HG03439 (cell line): ENCODE measurements at regions not wholly inside any gene's neighbourhood (a gene's known extent, or its start where the extent isn't known, plus 50 kb on each side); places are given as distances from the start of the nearest gene placed in this dataset.
"Not testable (repeated sequence)": the region's sequence is repeated elsewhere in the genome, so short reads cannot be mapped to it uniquely, and the experiment has no call there.

Source experiments
- ATAC-seq: cut with Tn5 transposase; IDR thresholded peaks from one replicate; pipeline ENCODE4 v1.9.1; 2021; ENCODE audit warnings: mild to moderate bottlenecking, moderate library complexity; ENCODE audit not compliant: unreplicated experiment

DNA sequence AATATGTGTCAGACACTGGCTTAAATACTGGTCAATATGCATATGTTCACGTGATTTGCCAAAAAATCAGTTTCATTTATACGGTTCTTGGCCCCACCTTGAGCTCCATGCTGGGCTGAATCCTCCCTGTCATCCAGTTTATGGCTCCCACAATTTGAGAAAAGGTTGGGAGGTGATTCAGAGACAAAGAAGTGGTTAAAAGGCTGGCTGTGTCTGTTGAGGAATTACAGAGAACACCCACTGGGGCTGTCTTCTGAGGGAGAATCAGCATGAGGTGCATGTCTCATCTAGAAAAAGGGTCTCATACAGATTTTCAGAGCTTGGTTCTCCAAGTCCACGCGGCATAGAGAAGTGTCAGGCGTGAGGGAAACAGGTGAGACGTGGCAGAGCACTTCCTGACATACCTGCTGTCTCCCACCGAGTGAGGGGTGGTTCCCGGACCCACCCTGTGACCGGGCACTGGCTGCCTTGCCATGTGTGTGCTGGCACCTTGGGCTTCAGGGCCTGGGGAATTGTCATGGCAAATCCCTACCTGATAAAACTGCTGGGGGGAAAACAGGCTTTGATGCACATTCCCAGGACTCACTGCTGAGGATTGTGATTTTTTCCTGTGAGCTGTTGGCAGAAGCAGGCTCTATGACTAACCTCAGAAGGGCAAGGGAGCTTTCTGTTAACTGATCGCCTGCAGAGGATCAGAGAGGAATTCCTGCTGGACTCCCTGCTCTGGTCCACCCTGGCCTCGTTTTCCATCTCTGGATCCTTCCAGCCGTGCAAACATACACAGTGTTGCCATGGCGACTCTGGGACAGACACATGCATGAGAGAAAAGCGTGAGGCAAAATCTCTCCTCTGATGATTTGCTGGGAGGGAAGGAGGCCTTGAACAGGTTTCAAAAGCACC lies 223.6 kb downstream of the ADAMTS15 start:
- no peak for ATAC-seq

GRCh38 chr11:130672911-130673310 lies 224.5 kb downstream of the ADAMTS15 start:
- no peak for ATAC-seq

- no peak for ATAC-seq
Measured at GRCh38 chr11:130673698-130674097, 225.3 kb downstream of the ADAMTS15 start.

GRCh38 chr11:130674686-130675308 lies 226.4 kb downstream of the ADAMTS15 start:
- no peak for ATAC-seq

- no peak for ATAC-seq
Measured at GRCh38 chr11:130675371-130675821, 227.0 kb downstream of the ADAMTS15 start.

GRCh38 chr11:130675917-130676316 lies 227.5 kb downstream of the ADAMTS15 start:
- ATAC-seq = no peak

DNA sequence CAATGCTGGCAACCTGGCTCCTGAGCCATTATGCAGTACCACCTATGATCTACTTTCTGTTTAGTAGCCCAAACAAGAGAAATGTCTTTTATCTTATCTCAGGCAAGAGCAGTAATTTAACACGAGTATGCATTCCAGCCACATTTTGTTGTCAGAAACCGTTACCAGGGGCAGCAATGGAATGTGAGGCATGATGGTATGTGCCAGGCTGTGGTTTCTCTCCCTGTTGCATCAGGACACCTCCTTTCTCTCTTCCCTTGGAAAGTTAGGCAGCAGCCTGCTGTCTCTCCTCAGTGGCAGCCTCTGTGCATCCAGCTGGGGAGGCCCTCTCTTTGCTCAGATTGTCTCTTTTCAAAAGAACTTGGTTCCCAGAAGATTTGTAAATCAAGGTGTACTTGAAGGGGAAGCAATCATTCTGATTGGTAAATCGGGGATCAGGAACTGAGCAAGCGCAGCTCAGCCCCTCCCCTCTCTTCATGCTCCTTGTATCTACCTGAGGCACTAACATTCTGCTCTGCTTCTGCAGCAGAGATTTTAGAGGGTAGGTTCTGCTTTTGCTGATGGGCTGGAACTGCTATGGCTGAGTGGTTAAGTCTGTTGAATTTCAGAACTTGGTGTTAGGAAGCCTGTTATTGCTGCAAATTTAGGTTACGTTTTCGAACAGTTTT lies 229.2 kb downstream of the ADAMTS15 start:
- no peak for ATAC-seq

- ATAC-seq = no peak
Measured at GRCh38 chr11:130679247-130679646, 230.8 kb downstream of the ADAMTS15 start.

DNA sequence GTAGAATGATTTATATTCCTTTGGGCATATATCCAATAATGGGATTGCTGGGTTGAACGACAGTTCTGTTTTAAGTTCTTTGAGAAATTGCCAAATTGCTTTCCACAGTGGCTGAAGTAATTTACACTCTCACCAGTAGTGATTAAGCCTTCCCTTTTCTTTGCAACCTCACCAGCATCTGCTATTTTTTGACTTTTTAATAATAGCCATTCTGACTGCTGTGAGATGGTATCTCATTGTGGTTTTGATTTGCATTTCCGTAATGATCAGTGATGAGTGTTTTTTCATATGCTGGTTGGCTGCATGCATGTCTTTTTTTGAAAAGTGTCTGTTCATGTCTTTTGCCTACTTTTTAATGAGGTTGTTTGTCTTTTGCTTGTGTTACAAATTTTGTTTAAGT lies 233.8 kb downstream of the SNX19 start:
- ATAC-seq = not testable (repeated sequence)

- no peak for ATAC-seq
Measured at GRCh38 chr11:130689222-130689908, 226.9 kb downstream of the SNX19 start.

GRCh38 chr11:130691581-130691980 lies 224.7 kb downstream of the SNX19 start:
- no peak for ATAC-seq

GRCh38 chr11:130692220-130692619 lies 224.1 kb downstream of the SNX19 start:
- no peak for ATAC-seq

DNA sequence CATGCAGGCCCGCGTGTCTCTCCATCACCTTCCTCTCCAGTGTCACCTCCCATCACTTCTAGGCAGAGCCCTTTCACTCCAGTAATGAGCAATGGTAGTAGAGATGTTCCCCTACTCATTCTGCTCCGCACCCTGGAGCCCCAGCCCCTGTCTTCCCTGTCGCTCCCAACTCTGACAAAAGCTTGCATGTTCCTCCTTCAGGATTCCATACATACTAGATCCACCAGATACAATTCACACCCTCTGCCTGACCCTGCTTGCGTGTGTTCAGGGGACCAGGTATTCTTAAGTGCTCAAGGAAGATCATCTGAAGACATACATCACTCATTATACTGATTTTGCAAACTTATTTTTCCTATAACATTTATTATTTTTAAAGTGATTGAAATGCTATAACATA lies 222.7 kb downstream of the SNX19 start:
- ATAC-seq = no peak

DNA sequence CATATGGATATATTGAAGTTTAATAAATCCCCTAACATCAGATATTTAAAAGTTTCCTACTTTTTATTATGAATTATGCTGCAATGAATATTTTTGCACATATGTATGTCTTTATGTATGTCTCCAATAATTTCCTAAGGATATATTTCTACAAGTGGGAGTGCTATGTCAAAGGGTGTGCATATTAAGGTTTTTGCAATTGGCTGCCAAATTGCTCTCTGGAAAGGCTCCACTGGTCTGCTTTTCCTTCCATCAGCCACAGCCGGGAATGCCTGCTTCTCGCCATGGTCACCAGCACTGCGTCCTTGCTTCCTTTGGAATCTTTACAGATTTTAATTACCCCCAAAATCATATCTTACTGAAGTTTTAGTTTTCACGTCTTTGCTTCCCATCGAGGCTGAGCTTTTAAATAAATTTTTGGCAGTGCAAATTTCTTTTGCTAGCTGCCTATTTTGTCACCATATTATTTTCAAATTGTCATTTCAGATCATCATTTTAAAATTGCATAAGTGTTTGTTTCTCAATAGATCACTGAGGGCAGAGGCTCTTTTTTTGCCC lies 221.7 kb downstream of the SNX19 start:
- ATAC-seq = no peak

- no peak for ATAC-seq
Measured at GRCh38 chr11:130698174-130698573, 218.1 kb downstream of the SNX19 start.

DNA sequence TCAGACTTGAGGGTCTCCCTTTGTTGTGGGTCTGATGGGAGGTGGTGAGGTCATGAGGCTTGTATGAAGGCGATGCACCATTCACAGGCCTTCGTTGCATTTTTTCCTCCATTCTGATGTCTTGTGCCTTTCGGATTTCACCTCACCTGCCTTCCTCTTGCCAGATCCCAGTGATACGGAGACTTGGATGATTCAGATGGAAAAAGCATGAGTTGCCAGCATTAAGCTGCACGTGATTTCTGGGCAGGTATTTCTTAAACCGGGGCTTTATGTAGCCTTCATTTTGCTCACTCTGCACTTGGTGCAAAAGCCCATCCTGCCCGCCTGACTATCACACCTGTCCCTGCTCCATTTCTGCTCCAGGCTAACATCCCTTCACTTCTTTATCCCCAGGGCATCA lies 216.7 kb downstream of the SNX19 start:
- no peak for ATAC-seq

GRCh38 chr11:130700092-130700491 lies 216.2 kb downstream of the SNX19 start:
- ATAC-seq = no peak

GRCh38 chr11:130703489-130704190 lies 212.6 kb downstream of the SNX19 start:
- ATAC-seq = no peak

DNA sequence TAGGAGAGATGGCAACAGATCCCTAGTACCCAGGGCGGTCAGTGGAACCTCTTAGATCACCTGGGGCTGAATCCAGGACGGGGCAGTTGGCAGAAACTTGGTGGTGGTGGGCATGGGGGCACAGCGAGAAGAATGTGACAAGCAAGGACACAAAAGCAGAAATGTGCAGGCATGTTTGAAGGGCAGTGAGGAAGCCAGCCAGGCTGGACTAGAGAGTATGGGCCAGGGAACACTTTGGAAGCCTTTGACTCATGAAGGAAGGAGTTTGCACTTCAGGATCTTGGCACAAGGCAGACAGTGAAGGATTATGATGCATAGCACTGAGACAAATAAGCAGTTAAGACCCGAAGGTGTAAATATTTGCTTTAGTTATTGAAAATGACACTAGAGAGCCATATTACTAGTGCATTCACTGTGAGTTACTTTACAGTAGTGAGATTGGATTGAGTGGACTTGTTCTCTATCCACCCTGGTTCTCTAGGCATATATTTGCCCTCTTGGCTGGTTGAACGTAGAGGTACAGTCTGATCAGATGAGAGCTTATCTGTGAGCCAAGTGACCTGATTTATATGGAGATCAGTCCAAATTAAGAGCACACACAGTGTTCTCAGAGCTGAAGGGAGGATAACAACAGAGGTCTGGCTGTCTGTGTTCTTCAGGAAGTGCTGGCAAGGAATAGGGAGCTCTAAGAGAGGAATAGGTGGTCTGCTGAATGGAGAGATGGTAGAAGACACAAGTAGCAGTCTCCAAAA lies 210.4 kb downstream of the SNX19 start:
- ATAC-seq = no peak
